ENCODE measurements at regions not wholly inside any gene's neighbourhood (a gene's known extent, or its start where the extent isn't known, plus 50 kb on each side); places are given as distances from the start of the nearest gene placed in this dataset.
"Not testable (repeated sequence)": the region's sequence is repeated elsewhere in the genome, so short reads cannot be mapped to it uniquely, and the experiment has no call there.

- no peaks in the 10 kb centered on the region for H4K20me1 ChIP-seq (replicated peaks; ENCODE audit: control insufficient read depth, extremely low read depth, insufficient read depth, low read length)
- BruUV-seq (replicated peaks), result no TSS peak
- no peak overlapping the region for H3K9ac ChIP-seq (replicated peaks; ENCODE audit: extremely low read depth, insufficient read depth, low read length)
- no peaks in the 10 kb centered on the region for H3K36me3 ChIP-seq (ENCODE audit: control insufficient read depth in 2 of 2, extremely low read depth in 1 of 2, insufficient read depth in 2 of 2, low read length in 2 of 2)
- CTCF ChIA-PET, result no interaction called here
- H3K79me2 ChIP-seq (ENCODE audit: control insufficient read depth, insufficient read depth, low read length), result no peaks in the 10 kb centered on the region
- TF ChIP-seq MAX (IDR thresholded peaks at IDR 0.05; ENCODE audit: insufficient read depth, insufficient read length) (no peak), CTCF (IDR thresholded peaks at IDR 0.05; ENCODE audit: extremely low read depth in 1 of 2, insufficient read depth in 1 of 2, low read depth in 1 of 2, low read length in 2 of 2) (no peak), POLR2A (IDR thresholded peaks at IDR 0.05; ENCODE audit: low read depth, low read length) (no peak), FOS (IDR thresholded peaks at IDR 0.05; ENCODE audit: borderline replicate concordance, insufficient read depth, low read length) (no peak), JUN (IDR thresholded peaks at IDR 0.05; ENCODE audit: borderline replicate concordance, insufficient read depth, insufficient read length, low read depth) (no peak), GATA2 (IDR thresholded peaks at IDR 0.05; ENCODE audit: insufficient read depth, insufficient read length, low read depth, low read length) (no peak), POLR2AphosphoS5 (IDR thresholded peaks at IDR 0.05; ENCODE audit: insufficient read depth, low read depth, low read length) (no peak), EZH2 (IDR thresholded peaks at IDR 0.05; ENCODE audit: borderline replicate concordance, low read depth, low read length, severe bottlenecking) (no peak), MYC (IDR thresholded peaks at IDR 0.05; ENCODE audit: low read depth, low read length) (no peak)
- H3K27ac ChIP-seq (ENCODE audit: insufficient read depth, low read depth, low read length), result no peak overlapping the region
- H3K9me1 ChIP-seq (replicated peaks; ENCODE audit: control insufficient read depth, extremely low read depth, insufficient read depth, low read length), result no peaks in the 10 kb centered on the region
- no peaks in the 10 kb centered on the region for H3K4me1 ChIP-seq (ENCODE audit: control insufficient read depth, extremely low read depth, insufficient read depth, low read length)
- dilution Hi-C loops (cut with MboI; ENCODE audit: extremely low pct_ligation_motif_present, low sequenced_read_pairs) (no loop called here), intact Hi-C loops (cut with micrococcal nuclease) (no loop called here)
- peaks cover 13% of the 10 kb centered on the region for H3K9me3 ChIP-seq (replicated peaks; ENCODE audit: control insufficient read depth, insufficient read depth, low read length)
- no peak overlapping the region for H2AFZ ChIP-seq (ENCODE audit: low read depth, low read length)
- H3K4me3 ChIP-seq (replicated peaks in 1 of 3; ENCODE audit: insufficient read depth in 1 of 3, low read depth in 1 of 3, low read length in 3 of 3), result no peak overlapping the region
- no peaks in the 10 kb centered on the region for H3K27me3 ChIP-seq (ENCODE audit: control insufficient read depth in 2 of 2, insufficient read depth in 2 of 2, low read length in 2 of 2)
- DNase-seq (ENCODE audit: low read depth, low spot score) (no peak), FAIRE-seq (no peak)
- POLR2A ChIA-PET, result no interaction called here
- H3K4me2 ChIP-seq (ENCODE audit: insufficient read depth, low read length), result no peak overlapping the region
These were observed 92.7 kb upstream of the RUFY1 start for GRCh38 chr5:179457612-179458011.

- H3K4me3 ChIP-seq (replicated peaks in 1 of 3; ENCODE audit: insufficient read depth in 1 of 3, low read depth in 1 of 3, low read length in 3 of 3); DNase-seq (ENCODE audit: low read depth, low spot score); H3K9me1 ChIP-seq (replicated peaks; ENCODE audit: control insufficient read depth, extremely low read depth, insufficient read depth, low read length); FAIRE-seq; H2AFZ ChIP-seq (ENCODE audit: low read depth, low read length); intact Hi-C loops (cut with micrococcal nuclease); CTCF ChIA-PET; H3K4me1 ChIP-seq (ENCODE audit: control insufficient read depth, extremely low read depth, insufficient read depth, low read length); H3K9ac ChIP-seq (replicated peaks; ENCODE audit: extremely low read depth, insufficient read depth, low read length); BruUV-seq (replicated peaks); dilution Hi-C loops (cut with MboI; ENCODE audit: extremely low pct_ligation_motif_present, low sequenced_read_pairs); H3K4me2 ChIP-seq (ENCODE audit: insufficient read depth, low read length); H3K27ac ChIP-seq (ENCODE audit: insufficient read depth, low read depth, low read length); H3K79me2 ChIP-seq (ENCODE audit: control insufficient read depth, insufficient read depth, low read length); H3K27me3 ChIP-seq (ENCODE audit: control insufficient read depth in 2 of 2, insufficient read depth in 2 of 2, low read length in 2 of 2); H3K36me3 ChIP-seq (ENCODE audit: control insufficient read depth in 2 of 2, extremely low read depth in 1 of 2, insufficient read depth in 2 of 2, low read length in 2 of 2); H4K20me1 ChIP-seq (replicated peaks; ENCODE audit: control insufficient read depth, extremely low read depth, insufficient read depth, low read length); POLR2A ChIA-PET: not testable (repeated sequence)
- H3K9me3 ChIP-seq (replicated peaks; ENCODE audit: control insufficient read depth, insufficient read depth, low read length), result peaks cover 12% of the 10 kb centered on the region
These were observed 94.3 kb upstream of the RUFY1 start for GRCh38 chr5:179456075-179456474.

All from endothelial cell of umbilical vein (primary cell).